SU-DHL-6 (cell line): ENCODE measurements at regions not wholly inside any gene's neighbourhood (a gene's known extent, or its start where the extent isn't known, plus 50 kb on each side); places are given as distances from the start of the nearest gene placed in this dataset.

Experiments
- H2AFZ ChIP-seq: fragments of 200-600 bp; sonication (generic); 2 replicates; pipeline ENCODE4 v1.6.1; 2014; ENCODE audit warnings: low read depth, mild to moderate bottlenecking, moderate library complexity, mixed read lengths, antibody characterized with exemption, low read length; ENCODE audit not compliant: severe bottlenecking
- H3F3A ChIP-seq: fragments of 200-600 bp; shearing (Covaris generic); 2 replicates; pipeline ENCODE4 v1.6.0; 2016; ENCODE audit warnings: antibody characterized with exemption, mild to moderate bottlenecking; ENCODE audit not compliant: insufficient read depth
- H3K27ac ChIP-seq: fragments of 200-600 bp; sonication (generic); 2 replicates; pipeline ENCODE4 v1.5.1; 2016; ENCODE audit warnings: low read depth, mild to moderate bottlenecking, low read length, moderate library complexity, mixed read lengths
- H3K27me3 ChIP-seq: fragments of 200-600 bp; sonication (generic), shearing (Covaris generic); 2 replicates; pipeline ENCODE4 v1.6.0; 2014; ENCODE audit warnings: mild to moderate bottlenecking, low read length
- H3K36me3 ChIP-seq: fragments of 200-600 bp; sonication (generic); 2 replicates; pipeline ENCODE4 v1.6.1; 2014; ENCODE audit warnings: mild to moderate bottlenecking, low read length, mixed read lengths
- H3K4me2 ChIP-seq: fragments of 300-600, 200-600 bp; shearing (Covaris generic), sonication (generic); 2 replicates; pipeline ENCODE4 v1.6.0; 2014; ENCODE audit warnings: low read length, low read depth, mild to moderate bottlenecking; ENCODE audit not compliant: poor library complexity, severe bottlenecking
- H3K4me3 ChIP-seq: fragments of 200-600 bp; sonication (generic); 2 replicates; pipeline ENCODE4 v1.5.1; 2014; ENCODE audit warnings: antibody characterized with exemption, low read length, mild to moderate bottlenecking, mixed read lengths; ENCODE audit not compliant: insufficient read depth, poor library complexity, severe bottlenecking
- H3K79me2 ChIP-seq: fragments of 200-600 bp; sonication (generic); 2 replicates; pipeline ENCODE4 v1.6.1; 2014; ENCODE audit warnings: mild to moderate bottlenecking, low read length, moderate library complexity; ENCODE audit not compliant: insufficient read depth
- H3K9ac ChIP-seq: fragments of 200-600 bp; sonication (generic); 2 replicates; pipeline ENCODE4 v1.7.0; 2014; ENCODE audit warnings: mild to moderate bottlenecking, low read length
- H3K9me2 ChIP-seq: fragments of 200-600 bp; sonication (generic); replicated peaks from 2 replicates; pipeline ENCODE4 v1.6.1; 2014; ENCODE audit warnings: low read length; ENCODE audit not compliant: insufficient read depth
- H3K9me3 ChIP-seq: fragments of 200-600 bp; sonication (generic); 2 replicates; pipeline ENCODE4 v1.6.1; 2014; ENCODE audit warnings: low read length, mixed read lengths; ENCODE audit not compliant: insufficient read depth
- H4K20me1 ChIP-seq: fragments of 200-600 bp; sonication (generic); 2 replicates; pipeline ENCODE4 v1.6.1; 2014; ENCODE audit warnings: low read depth, mild to moderate bottlenecking, antibody characterized with exemption, low read length, moderate library complexity, mixed read lengths
- EZH2phosphoT487 ChIP-seq: fragments of 200-600 bp; sonication (generic), shearing (Covaris generic); conservative IDR thresholded peaks from 2 replicates; pipeline ENCODE4 v1.6.1; 2018; ENCODE audit warnings: mild to moderate bottlenecking, antibody characterized with exemption, low read length, moderate library complexity, mixed read lengths
- TF ChIP-seq, protein P1 (sequence below): fragments of 200-600 bp; sonication (generic); IDR thresholded peaks from one replicate; pipeline ENCODE4 v1.5.1; 2017; ENCODE audit warnings: antibody characterized with exemption, mild to moderate bottlenecking, low read length, moderate library complexity; ENCODE audit not compliant: insufficient read depth, poor library complexity, severe bottlenecking

DNA sequence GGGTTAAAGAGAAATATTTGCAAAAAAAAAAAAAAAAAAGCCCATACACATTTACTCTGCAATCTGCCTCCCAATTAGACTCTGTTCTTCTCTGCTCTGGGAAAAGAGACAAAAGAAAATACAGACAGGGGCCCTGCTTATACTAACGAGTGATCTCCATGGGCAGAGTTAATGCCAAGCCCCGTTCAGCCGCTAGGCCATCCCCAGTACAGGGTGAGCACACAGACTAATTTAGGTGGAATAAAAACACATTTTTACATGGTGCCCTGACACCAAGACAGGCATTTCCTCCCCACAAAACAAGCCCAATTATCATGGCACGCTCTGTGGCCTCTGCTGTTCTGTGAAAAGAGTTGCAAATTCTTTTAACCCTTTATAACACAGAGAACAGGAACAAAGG lies 356.3 kb upstream of the C16orf82 start:
- TF ChIP-seq, protein P1, sequence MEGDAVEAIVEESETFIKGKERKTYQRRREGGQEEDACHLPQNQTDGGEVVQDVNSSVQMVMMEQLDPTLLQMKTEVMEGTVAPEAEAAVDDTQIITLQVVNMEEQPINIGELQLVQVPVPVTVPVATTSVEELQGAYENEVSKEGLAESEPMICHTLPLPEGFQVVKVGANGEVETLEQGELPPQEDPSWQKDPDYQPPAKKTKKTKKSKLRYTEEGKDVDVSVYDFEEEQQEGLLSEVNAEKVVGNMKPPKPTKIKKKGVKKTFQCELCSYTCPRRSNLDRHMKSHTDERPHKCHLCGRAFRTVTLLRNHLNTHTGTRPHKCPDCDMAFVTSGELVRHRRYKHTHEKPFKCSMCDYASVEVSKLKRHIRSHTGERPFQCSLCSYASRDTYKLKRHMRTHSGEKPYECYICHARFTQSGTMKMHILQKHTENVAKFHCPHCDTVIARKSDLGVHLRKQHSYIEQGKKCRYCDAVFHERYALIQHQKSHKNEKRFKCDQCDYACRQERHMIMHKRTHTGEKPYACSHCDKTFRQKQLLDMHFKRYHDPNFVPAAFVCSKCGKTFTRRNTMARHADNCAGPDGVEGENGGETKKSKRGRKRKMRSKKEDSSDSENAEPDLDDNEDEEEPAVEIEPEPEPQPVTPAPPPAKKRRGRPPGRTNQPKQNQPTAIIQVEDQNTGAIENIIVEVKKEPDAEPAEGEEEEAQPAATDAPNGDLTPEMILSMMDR, result no peak
- no peak for TF ChIP-seq EZH2phosphoT487
- no peaks in the 10 kb centered on the region for H3K79me2 ChIP-seq
- H3K4me3 ChIP-seq, result no peak overlapping the region
- H3K27ac ChIP-seq, result no peak overlapping the region
- H3K9ac ChIP-seq, result no peak overlapping the region
- H3K9me3 ChIP-seq, result no peaks in the 10 kb centered on the region
- H3K4me2 ChIP-seq, result no peak overlapping the region
- H3K27me3 ChIP-seq, result no peaks in the 10 kb centered on the region
- no peaks in the 10 kb centered on the region for H3K9me2 ChIP-seq
- H3K36me3 ChIP-seq, result no peaks in the 10 kb centered on the region
- no peaks in the 10 kb centered on the region for H4K20me1 ChIP-seq
- H3F3A ChIP-seq, result no peaks in the 10 kb centered on the region
- no peak overlapping the region for H2AFZ ChIP-seq

DNA sequence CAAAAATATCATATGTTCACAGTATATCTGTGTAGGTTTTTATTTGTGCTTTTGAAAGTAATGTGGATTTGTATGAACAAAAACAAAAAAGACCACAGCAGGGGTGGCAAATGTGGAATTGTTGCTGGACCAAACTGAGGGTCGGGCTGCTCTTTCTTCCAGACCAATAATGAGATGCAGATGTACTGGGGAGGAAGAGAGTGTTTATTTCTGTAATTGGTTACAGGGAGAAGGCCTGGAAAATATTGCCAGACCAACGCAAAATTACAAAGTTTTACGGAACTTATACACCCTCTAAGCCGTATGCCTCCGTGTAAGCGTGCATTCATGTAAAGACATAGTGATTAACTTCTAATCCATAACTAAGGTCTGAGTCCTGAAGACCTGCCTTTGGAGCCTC lies 353.9 kb upstream of the C16orf82 start:
- H3K27me3 ChIP-seq, result no peaks in the 10 kb centered on the region
- H3K9me2 ChIP-seq, result no peaks in the 10 kb centered on the region
- H3K4me2 ChIP-seq, result no peak overlapping the region
- no peak overlapping the region for H3K4me3 ChIP-seq
- no peaks in the 10 kb centered on the region for H3K36me3 ChIP-seq
- no peak overlapping the region for H3K9ac ChIP-seq
- no peak overlapping the region for H3K27ac ChIP-seq
- no peaks in the 10 kb centered on the region for H3K9me3 ChIP-seq
- TF ChIP-seq, protein P1, result no peak
- TF ChIP-seq EZH2phosphoT487, result no peak
- no peaks in the 10 kb centered on the region for H4K20me1 ChIP-seq
- no peaks in the 10 kb centered on the region for H3F3A ChIP-seq
- no peak overlapping the region for H2AFZ ChIP-seq
- no peaks in the 10 kb centered on the region for H3K79me2 ChIP-seq

DNA sequence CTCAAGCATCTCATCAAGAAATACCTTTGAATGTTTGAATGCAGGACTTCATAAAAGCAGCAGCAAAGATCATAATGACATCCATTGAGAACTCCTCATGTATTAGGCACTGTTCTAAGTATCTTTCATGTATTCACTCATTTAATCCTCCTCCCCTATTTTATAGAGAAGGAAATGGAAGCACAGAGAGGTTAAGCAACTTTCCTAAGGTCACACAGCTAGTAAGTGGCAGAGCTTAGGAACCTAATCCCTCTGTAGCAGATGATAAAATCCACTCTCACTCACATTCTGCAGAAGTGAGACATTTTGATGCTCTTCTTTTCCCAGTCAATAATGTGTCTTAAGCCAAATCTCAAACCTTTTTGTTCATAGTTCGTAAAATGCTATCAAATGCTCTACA lies 350.8 kb upstream of the C16orf82 start:
- Histone ChIP-seq H3K79me2 (no peaks in the 10 kb centered on the region), H3K27me3 (no peaks in the 10 kb centered on the region), H3K36me3 (no peaks in the 10 kb centered on the region), H3K9me3 (no peaks in the 10 kb centered on the region), H4K20me1 (no peaks in the 10 kb centered on the region), H2AFZ (no peak overlapping the region), H3K9ac (no peak overlapping the region), H3K4me3 (no peak overlapping the region), H3K4me2 (no peak overlapping the region), H3K9me2 (no peaks in the 10 kb centered on the region), H3F3A (no peaks in the 10 kb centered on the region), H3K27ac (no peak overlapping the region)
- TF ChIP-seq EZH2phosphoT487, result no peak
- TF ChIP-seq, protein P1, result no peak
